ENCODE measurements at regions not wholly inside any gene's neighbourhood (a gene's known extent, or its start where the extent isn't known, plus 50 kb on each side); places are given as distances from the start of the nearest gene placed in this dataset.

GRCh38 chr18:64986906-64987495 is 763.8 kb upstream of the CDH7 start:
- Mint-ChIP-seq H3K9me3 (no peaks in the 10 kb centered on the region), H3K36me3 (no peaks in the 10 kb centered on the region), H3K27me3 (no peaks in the 10 kb centered on the region), H3K4me1 (ENCODE audit: low read depth) (no peaks in the 10 kb centered on the region), H3K27ac (no peak overlapping the region), H3K4me3 (no peak overlapping the region)
- intact Hi-C loops (cut with micrococcal nuclease) = no loop called here
- ChIA-PET CTCF (no interaction called here), POLR2A (no interaction called here)
- no peak for DNase-seq

GRCh38 chr18:64983497-64984238 is 767.1 kb upstream of the CDH7 start:
- CTCF ChIA-PET = no interaction called here

GRCh38 chr18:64982414-64983055 is 768.3 kb upstream of the CDH7 start:
- no peak for DNase-seq
- CTCF ChIA-PET = no interaction called here
- H3K27ac Mint-ChIP-seq = no peak overlapping the region
- H3K27me3 Mint-ChIP-seq = no peaks in the 10 kb centered on the region
- no peaks in the 10 kb centered on the region for H3K36me3 Mint-ChIP-seq
- no peaks in the 10 kb centered on the region for H3K9me3 Mint-ChIP-seq
- intact Hi-C loops (cut with micrococcal nuclease) = no loop called here
- POLR2A ChIA-PET = no interaction called here
- H3K4me1 Mint-ChIP-seq (ENCODE audit: low read depth) = no peaks in the 10 kb centered on the region
- no peak overlapping the region for H3K4me3 Mint-ChIP-seq

More at GRCh38 chr18:64983497-64984238, 767.1 kb upstream of the CDH7 start:
- no peak overlapping the region for H3K4me3 Mint-ChIP-seq
- POLR2A ChIA-PET = interaction anchor here (0.5 kb wide), 1 partner anchor 24 kb away, joined by 3 read pairs; no protein-coding TSS in a partner anchor
- no peaks in the 10 kb centered on the region for H3K4me1 Mint-ChIP-seq (ENCODE audit: low read depth)
- H3K27ac Mint-ChIP-seq = no peak overlapping the region
- H3K27me3 Mint-ChIP-seq = no peaks in the 10 kb centered on the region
- no peaks in the 10 kb centered on the region for H3K9me3 Mint-ChIP-seq
- intact Hi-C loops (cut with micrococcal nuclease) = no loop called here
- no peaks in the 10 kb centered on the region for H3K36me3 Mint-ChIP-seq
- DNase-seq = no peak

- H3K27ac Mint-ChIP-seq = no peak overlapping the region
- CTCF ChIA-PET = no interaction called here
- POLR2A ChIA-PET = no interaction called here
- intact Hi-C loops (cut with micrococcal nuclease) = no loop called here
- no peaks in the 10 kb centered on the region for H3K27me3 Mint-ChIP-seq
- H3K4me3 Mint-ChIP-seq = no peak overlapping the region
- H3K9me3 Mint-ChIP-seq = no peaks in the 10 kb centered on the region
- no peaks in the 10 kb centered on the region for H3K36me3 Mint-ChIP-seq
- DNase-seq = no peak
- no peaks in the 10 kb centered on the region for H3K4me1 Mint-ChIP-seq (ENCODE audit: low read depth)
These were observed 768.9 kb upstream of the CDH7 start for GRCh38 chr18:64981915-64982314.

GRCh38 chr18:64979791-64980190 is 771.0 kb upstream of the CDH7 start:
- Mint-ChIP-seq H3K4me3 (no peak overlapping the region), H3K27me3 (no peaks in the 10 kb centered on the region), H3K4me1 (ENCODE audit: low read depth) (no peaks in the 10 kb centered on the region), H3K36me3 (no peaks in the 10 kb centered on the region), H3K27ac (no peak overlapping the region), H3K9me3 (no peaks in the 10 kb centered on the region)
- intact Hi-C loops (cut with micrococcal nuclease) = no loop called here
- CTCF ChIA-PET = no interaction called here
- POLR2A ChIA-PET = no interaction called here
- DNase-seq = no peak

GRCh38 chr18:64974391-64975125 is 776.3 kb upstream of the CDH7 start:
- H3K27ac Mint-ChIP-seq = no peak overlapping the region
- H3K4me3 Mint-ChIP-seq = no peak overlapping the region
- H3K4me1 Mint-ChIP-seq (ENCODE audit: low read depth) = no peaks in the 10 kb centered on the region
- intact Hi-C loops (cut with micrococcal nuclease) = no loop called here
- no peaks in the 10 kb centered on the region for H3K36me3 Mint-ChIP-seq
- DNase-seq = no peak
- ChIA-PET POLR2A (no interaction called here), CTCF (no interaction called here)
- no peaks in the 10 kb centered on the region for H3K9me3 Mint-ChIP-seq
- no peaks in the 10 kb centered on the region for H3K27me3 Mint-ChIP-seq

- ChIA-PET POLR2A (no interaction called here), CTCF (interaction anchor here (0.7 kb wide), 1 partner anchor 1205 kb away, joined by 3 read pairs; no protein-coding TSS in a partner anchor)
- DNase-seq = no peak
- Mint-ChIP-seq H3K27me3 (no peaks in the 10 kb centered on the region), H3K27ac (no peak overlapping the region), H3K4me3 (no peak overlapping the region), H3K9me3 (no peaks in the 10 kb centered on the region), H3K36me3 (no peaks in the 10 kb centered on the region), H3K4me1 (ENCODE audit: low read depth) (no peaks in the 10 kb centered on the region)
- intact Hi-C loops (cut with micrococcal nuclease) = no loop called here
These were observed 778.3 kb upstream of the CDH7 start for GRCh38 chr18:64972545-64972944.

- Mint-ChIP-seq H3K27me3 (no peaks in the 10 kb centered on the region), H3K4me3 (no peak overlapping the region), H3K9me3 (peaks cover 2% of the 10 kb centered on the region), H3K36me3 (no peaks in the 10 kb centered on the region), H3K27ac (no peak overlapping the region), H3K4me1 (ENCODE audit: low read depth) (no peaks in the 10 kb centered on the region)
- intact Hi-C loops (cut with micrococcal nuclease) = no loop called here
- POLR2A ChIA-PET = no interaction called here
- CTCF ChIA-PET = no interaction called here
- no peak for DNase-seq
These were observed 784.1 kb upstream of the CDH7 start for GRCh38 chr18:64966667-64967066.

GRCh38 chr18:64956465-64956864 is 794.3 kb upstream of the CDH7 start:
- H3K9me3 Mint-ChIP-seq = no peaks in the 10 kb centered on the region
- CTCF ChIA-PET = no interaction called here
- POLR2A ChIA-PET = no interaction called here
- no peaks in the 10 kb centered on the region for H3K4me1 Mint-ChIP-seq (ENCODE audit: low read depth)
- intact Hi-C loops (cut with micrococcal nuclease) = no loop called here
- H3K4me3 Mint-ChIP-seq = no peak overlapping the region
- no peak for DNase-seq
- no peak overlapping the region for H3K27ac Mint-ChIP-seq
- no peaks in the 10 kb centered on the region for H3K27me3 Mint-ChIP-seq
- no peaks in the 10 kb centered on the region for H3K36me3 Mint-ChIP-seq

- POLR2A ChIA-PET = no interaction called here
- intact Hi-C loops (cut with micrococcal nuclease) = no loop called here
- H3K4me1 Mint-ChIP-seq (ENCODE audit: low read depth) = no peaks in the 10 kb centered on the region
- no peaks in the 10 kb centered on the region for H3K27me3 Mint-ChIP-seq
- no peaks in the 10 kb centered on the region for H3K36me3 Mint-ChIP-seq
- peaks cover 14% of the 10 kb centered on the region for H3K9me3 Mint-ChIP-seq
- no peak for DNase-seq
- CTCF ChIA-PET = no interaction called here
- no peak overlapping the region for H3K4me3 Mint-ChIP-seq
- no peak overlapping the region for H3K27ac Mint-ChIP-seq
These were observed 800.9 kb upstream of the CDH7 start for GRCh38 chr18:64949885-64950284.

- no peak for DNase-seq
- H3K27ac Mint-ChIP-seq = no peak overlapping the region
- H3K27me3 Mint-ChIP-seq = no peaks in the 10 kb centered on the region
- H3K36me3 Mint-ChIP-seq = no peaks in the 10 kb centered on the region
- CTCF ChIA-PET = no interaction called here
- POLR2A ChIA-PET = no interaction called here
- no peaks in the 10 kb centered on the region for H3K4me1 Mint-ChIP-seq (ENCODE audit: low read depth)
- no peak overlapping the region for H3K4me3 Mint-ChIP-seq
- H3K9me3 Mint-ChIP-seq = peaks cover 1% of the 10 kb centered on the region
- intact Hi-C loops (cut with micrococcal nuclease) = no loop called here
These were observed 787.8 kb upstream of the LINC00305 start for GRCh38 chr18:64936671-64937070.

GRCh38 chr18:64929036-64929435 is 780.1 kb upstream of the LINC00305 start:
- intact Hi-C loops (cut with micrococcal nuclease) = no loop called here
- CTCF ChIA-PET = no interaction called here
- no peak for DNase-seq
- H3K36me3 Mint-ChIP-seq = no peaks in the 10 kb centered on the region
- peaks cover 5% of the 10 kb centered on the region for H3K9me3 Mint-ChIP-seq
- H3K4me3 Mint-ChIP-seq = no peak overlapping the region
- POLR2A ChIA-PET = no interaction called here
- no peaks in the 10 kb centered on the region for H3K4me1 Mint-ChIP-seq (ENCODE audit: low read depth)
- no peak overlapping the region for H3K27ac Mint-ChIP-seq
- H3K27me3 Mint-ChIP-seq = no peaks in the 10 kb centered on the region
